GM18499 (cell line): ENCODE measurements at regions not wholly inside any gene's neighbourhood (a gene's known extent, or its start where the extent isn't known, plus 50 kb on each side); places are given as distances from the start of the nearest gene placed in this dataset.

Experiments
- ATAC-seq: cut with Tn5 transposase; IDR thresholded peaks from one replicate; pipeline ENCODE4 v1.9.1; 2021; ENCODE audit warnings: moderate number of reproducible peaks; ENCODE audit not compliant: insufficient read depth, unreplicated experiment

GRCh38 chr6:147849401-147850330, 341.2 kb downstream of the SAMD5 start:
- ATAC-seq: no peak

- no peak for ATAC-seq
Measured at GRCh38 chr6:147852772-147853171, 344.3 kb downstream of the SAMD5 start.

- ATAC-seq: no peak
Measured at GRCh38 chr6:147853574-147853973, 345.1 kb downstream of the SAMD5 start.

- ATAC-seq: no peak
Measured at GRCh38 chr6:147855803-147856482, 347.5 kb downstream of the SAMD5 start.

GRCh38 chr6:147856687-147857086, 348.2 kb downstream of the SAMD5 start:
- ATAC-seq: no peak

- ATAC-seq: no peak
Measured at GRCh38 chr6:147858421-147858820, 349.9 kb downstream of the SAMD5 start.

GRCh38 chr6:147859071-147859470, 350.6 kb downstream of the SAMD5 start:
- no peak for ATAC-seq

GRCh38 chr6:147861696-147862095, 353.2 kb downstream of the SAMD5 start:
- no peak for ATAC-seq

- no peak for ATAC-seq
Measured at GRCh38 chr6:147867433-147868226, 359.1 kb downstream of the SAMD5 start.

- no peak for ATAC-seq
Measured at GRCh38 chr6:147868427-147869190, 360.1 kb downstream of the SAMD5 start.

GRCh38 chr6:147869201-147869600, 360.7 kb downstream of the SAMD5 start:
- no peak for ATAC-seq

GRCh38 chr6:147869869-147870268, 361.4 kb downstream of the SAMD5 start:
- no peak for ATAC-seq

GRCh38 chr6:147870506-147871110, 362.1 kb downstream of the SAMD5 start:
- no peak for ATAC-seq

- no peak for ATAC-seq
Measured at GRCh38 chr6:147872002-147872401, 363.5 kb downstream of the SAMD5 start.

GRCh38 chr6:147873816-147874215, 365.3 kb downstream of the SAMD5 start:
- no peak for ATAC-seq

GRCh38 chr6:147874322-147874721, 365.8 kb downstream of the SAMD5 start:
- no peak for ATAC-seq

- no peak for ATAC-seq
Measured at GRCh38 chr6:147879031-147879580, 370.6 kb downstream of the SAMD5 start.

GRCh38 chr6:147881432-147881831, 372.9 kb downstream of the SAMD5 start:
- no peak for ATAC-seq

- ATAC-seq: no peak
Measured at GRCh38 chr6:147888374-147888773, 379.9 kb downstream of the SAMD5 start.
